ENCODE measurements at regions not wholly inside any gene's neighbourhood (a gene's known extent, or its start where the extent isn't known, plus 50 kb on each side); places are given as distances from the start of the nearest gene placed in this dataset.

DNA sequence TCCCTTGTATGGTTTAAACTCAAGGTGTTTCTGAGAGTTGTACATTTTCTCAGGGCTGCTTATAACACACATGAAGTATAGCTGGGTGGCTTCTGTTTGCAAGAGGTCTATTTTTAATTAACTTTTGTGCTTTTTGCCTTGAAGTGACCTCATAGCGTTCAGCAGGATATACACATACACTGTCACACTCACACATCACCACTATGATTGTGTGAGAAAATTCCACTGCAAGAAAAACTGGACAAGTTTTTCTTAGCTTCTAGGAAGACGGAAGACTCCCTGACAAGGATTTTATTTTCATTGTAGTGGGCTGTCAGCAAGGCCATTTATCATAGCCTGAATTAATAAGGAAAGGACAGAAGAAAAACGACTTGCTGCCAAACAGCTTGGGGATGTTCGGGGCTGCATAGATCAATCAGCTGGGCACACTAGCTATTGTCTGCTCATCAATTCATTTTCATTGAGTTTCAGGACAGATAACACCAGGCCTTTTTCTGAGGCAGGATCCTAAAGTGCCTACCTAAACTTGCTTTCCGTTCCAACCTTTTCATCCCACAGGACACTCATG lies 192.8 kb upstream of the CRBN start:
- no peak for TF ChIP-seq POLR2A (IDR thresholded peaks at IDR 0.05; ENCODE audit: low read depth)
- TF ChIP-seq, protein P1, sequence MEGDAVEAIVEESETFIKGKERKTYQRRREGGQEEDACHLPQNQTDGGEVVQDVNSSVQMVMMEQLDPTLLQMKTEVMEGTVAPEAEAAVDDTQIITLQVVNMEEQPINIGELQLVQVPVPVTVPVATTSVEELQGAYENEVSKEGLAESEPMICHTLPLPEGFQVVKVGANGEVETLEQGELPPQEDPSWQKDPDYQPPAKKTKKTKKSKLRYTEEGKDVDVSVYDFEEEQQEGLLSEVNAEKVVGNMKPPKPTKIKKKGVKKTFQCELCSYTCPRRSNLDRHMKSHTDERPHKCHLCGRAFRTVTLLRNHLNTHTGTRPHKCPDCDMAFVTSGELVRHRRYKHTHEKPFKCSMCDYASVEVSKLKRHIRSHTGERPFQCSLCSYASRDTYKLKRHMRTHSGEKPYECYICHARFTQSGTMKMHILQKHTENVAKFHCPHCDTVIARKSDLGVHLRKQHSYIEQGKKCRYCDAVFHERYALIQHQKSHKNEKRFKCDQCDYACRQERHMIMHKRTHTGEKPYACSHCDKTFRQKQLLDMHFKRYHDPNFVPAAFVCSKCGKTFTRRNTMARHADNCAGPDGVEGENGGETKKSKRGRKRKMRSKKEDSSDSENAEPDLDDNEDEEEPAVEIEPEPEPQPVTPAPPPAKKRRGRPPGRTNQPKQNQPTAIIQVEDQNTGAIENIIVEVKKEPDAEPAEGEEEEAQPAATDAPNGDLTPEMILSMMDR (IDR thresholded peaks at IDR 0.05) = no peak
- no peak for TF ChIP-seq POLR2AphosphoS5 (IDR thresholded peaks at IDR 0.05)
- TF ChIP-seq EP300 (IDR thresholded peaks at IDR 0.05) = no peak
